ENCODE measurements at regions not wholly inside any gene's neighbourhood (a gene's known extent, or its start where the extent isn't known, plus 50 kb on each side); places are given as distances from the start of the nearest gene placed in this dataset.

GRCh38 chr16:65224471-65224870 lies 102.6 kb upstream of the CDH11 start (continued):
- TF ChIP-seq ZNF281 (CRISPR knock-in tag; IDR thresholded peaks at IDR 0.05): 0 out of 2 replicates have a peak, but pooled peaks have one; percentile 18
- TF ChIP-seq HMGXB4 (CRISPR knock-in tag; IDR thresholded peaks at IDR 0.05): no peak

GRCh38 chr16:65223335-65223734 lies 101.5 kb upstream of the CDH11 start:
- peaks cover 54% of the 10 kb centered on the region for H3K27me3 Mint-ChIP-seq (ENCODE audit: low read depth)
- TF ChIP-seq AFF4 (CRISPR knock-in tag; IDR thresholded peaks at IDR 0.05; ENCODE audit: borderline replicate concordance) (no peak), TP53 (CRISPR knock-in tag; IDR thresholded peaks at IDR 0.05) (no peak), MYBL2 (CRISPR knock-in tag; IDR thresholded peaks at IDR 0.05) (no peak), MXD4 (CRISPR knock-in tag; IDR thresholded peaks at IDR 0.05; ENCODE audit: borderline replicate concordance) (no peak), MLX (CRISPR knock-in tag; IDR thresholded peaks at IDR 0.05) (no peak), MAX (CRISPR knock-in tag; IDR thresholded peaks at IDR 0.05) (no peak), STAT6 (CRISPR knock-in tag; conservative IDR thresholded peaks at IDR 0.05; ENCODE audit: low read depth) (no peak), ZNF416 (CRISPR knock-in tag; IDR thresholded peaks at IDR 0.05) (peak; percentile 61; the same call in 1 of the 2 replicates), ZNF317 (CRISPR knock-in tag; IDR thresholded peaks at IDR 0.05; ENCODE audit: borderline replicate concordance, low read depth) (no peak), TCF7 (CRISPR knock-in tag; IDR thresholded peaks at IDR 0.05; ENCODE audit: low read depth) (no peak), ZNF396 (CRISPR knock-in tag; IDR thresholded peaks at IDR 0.05; ENCODE audit: borderline replicate concordance) (no peak), RORB (CRISPR knock-in tag; IDR thresholded peaks at IDR 0.05) (no peak), PRRX2 (CRISPR knock-in tag; IDR thresholded peaks at IDR 0.05) (peak; percentile 83; the same call in 1 of the 2 replicates), GABPB1 (CRISPR knock-in tag; IDR thresholded peaks at IDR 0.05) (no peak), TEAD4 (CRISPR knock-in tag; IDR thresholded peaks at IDR 0.05) (no peak), AR (CRISPR knock-in tag; IDR thresholded peaks at IDR 0.05) (peak; percentile 78; the same call in 1 of the 2 replicates), GRHL2 (CRISPR knock-in tag; IDR thresholded peaks at IDR 0.05; ENCODE audit: insufficient replicate concordance, severe bottlenecking) (no peak)

More at GRCh38 chr16:65223335-65223734, 101.5 kb upstream of the CDH11 start:
- Mint-ChIP-seq H3K4me1 (peaks cover 63% of the 10 kb centered on the region), H3K36me3 (peaks cover 13% of the 10 kb centered on the region), H3K4me3 (no peak overlapping the region), H3K9me3 (no peaks in the 10 kb centered on the region), H3K27ac (no peak overlapping the region)
- POLR2A ChIA-PET: no interaction called here
- no peak for ATAC-seq
- CTCF ChIA-PET: interaction anchor here (1.1 kb wide), 1 partner anchor 101 kb away, joined by 3 read pairs; no protein-coding TSS in a partner anchor
- no peak for DNase-seq (ENCODE audit: low spot score)

Data from WTC11 (cell line).